Fibroblast of peridontal ligament (primary cell): ENCODE measurements at regions not wholly inside any gene's neighbourhood (a gene's known extent, or its start where the extent isn't known, plus 50 kb on each side); places are given as distances from the start of the nearest gene placed in this dataset.

Experiments used
- DNase-seq: peaks from one replicate; pipeline ENCODE4 v3.0.0-alpha.2; 2010; ENCODE audit errors: extremely low read depth

GRCh38 chr3:193983846-193984818 lies 151.8 kb upstream of the HES1 start:
- DNase-seq: no peak

GRCh38 chr3:193984876-193985275 lies 151.1 kb upstream of the HES1 start:
- DNase-seq: no peak

GRCh38 chr3:193987186-193987585 lies 148.8 kb upstream of the HES1 start:
- DNase-seq: peak; percentile 18

- no peak for DNase-seq
Observed at GRCh38 chr3:193989186-193989585, 146.8 kb upstream of the HES1 start.

GRCh38 chr3:193991666-193992424 lies 144.1 kb upstream of the HES1 start:
- no peak for DNase-seq

- DNase-seq: no peak
Observed at GRCh38 chr3:193992425-193993037, 143.4 kb upstream of the HES1 start.

- DNase-seq: no peak
Observed at GRCh38 chr3:193996221-193996620, 139.7 kb upstream of the HES1 start.

GRCh38 chr3:193996641-193997089 lies 139.3 kb upstream of the HES1 start:
- DNase-seq: no peak

- DNase-seq: no peak
Observed at GRCh38 chr3:193997228-193998122, 138.5 kb upstream of the HES1 start.

- DNase-seq: no peak
Observed at GRCh38 chr3:193998123-193998448, 137.9 kb upstream of the HES1 start.

GRCh38 chr3:193998628-193999195 lies 137.2 kb upstream of the HES1 start:
- no peak for DNase-seq

GRCh38 chr3:194000100-194000499 lies 135.8 kb upstream of the HES1 start:
- DNase-seq: no peak

- no peak for DNase-seq
Observed at GRCh38 chr3:194000712-194001111, 135.2 kb upstream of the HES1 start.

GRCh38 chr3:194001728-194002459 lies 134.1 kb upstream of the HES1 start:
- DNase-seq: no peak

- DNase-seq: peak; percentile 86
Observed at GRCh38 chr3:194003114-194004057, 132.6 kb upstream of the HES1 start.

- DNase-seq: no peak
Observed at GRCh38 chr3:194005930-194006501, 129.9 kb upstream of the HES1 start.

GRCh38 chr3:194007592-194008337 lies 128.2 kb upstream of the HES1 start:
- DNase-seq: no peak

GRCh38 chr3:194009019-194009418 lies 126.9 kb upstream of the HES1 start:
- DNase-seq: no peak
